ENCODE measurements at regions not wholly inside any gene's neighbourhood (a gene's known extent, or its start where the extent isn't known, plus 50 kb on each side); places are given as distances from the start of the nearest gene placed in this dataset.
A peak's percentile ranks its signal among the peaks of the same experiment; 100 is the strongest.

- peak; percentile 73 for DNase-seq
These were observed 183.2 kb upstream of the JARID2 start for GRCh38 chr6:15062516-15063252.

- DNase-seq, result peak; percentile 92
These were observed 182.5 kb upstream of the JARID2 start for GRCh38 chr6:15063253-15063853.

- no peak for DNase-seq
These were observed 180.4 kb upstream of the JARID2 start for GRCh38 chr6:15065261-15065989.

DNA sequence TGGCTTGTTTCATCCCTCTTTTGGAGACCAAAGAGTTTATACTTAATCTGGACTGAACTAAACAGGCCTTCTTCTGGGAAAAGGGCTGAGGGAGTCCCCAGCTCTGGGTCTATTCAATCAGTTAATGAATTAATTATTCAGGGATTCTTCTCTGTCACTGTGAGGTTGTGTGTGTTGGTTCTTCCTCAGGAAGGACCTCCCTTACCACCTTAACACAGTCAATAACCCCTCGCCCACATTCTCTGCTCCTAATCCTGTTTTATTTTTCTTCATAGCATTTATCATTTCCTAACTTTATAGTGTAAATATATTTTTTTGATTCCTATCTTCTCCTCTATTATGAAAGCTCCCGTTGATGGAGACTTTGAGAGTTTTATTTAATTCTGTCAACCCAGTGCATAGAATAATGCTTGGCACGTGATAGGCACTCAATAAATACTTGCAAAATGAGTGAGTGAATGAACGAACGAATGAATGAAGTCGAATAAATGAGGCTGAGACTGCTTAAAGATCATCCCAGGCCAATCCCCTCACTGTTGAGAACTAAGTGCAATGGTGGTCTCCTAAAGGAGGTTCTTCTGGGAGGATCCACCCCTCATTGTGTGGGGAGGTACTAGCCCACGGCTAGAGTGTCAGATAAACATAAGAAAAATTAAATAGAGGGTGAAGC is 179.6 kb upstream of the JARID2 start:
- DNase-seq, result no peak

GRCh38 chr6:15073344-15073789 is 172.5 kb upstream of the JARID2 start:
- DNase-seq, result no peak

- no peak for DNase-seq
These were observed 171.9 kb upstream of the JARID2 start for GRCh38 chr6:15073883-15074465.

GRCh38 chr6:15074806-15075205 is 171.1 kb upstream of the JARID2 start:
- DNase-seq, result no peak

GRCh38 chr6:15076565-15076964 is 169.3 kb upstream of the JARID2 start:
- DNase-seq, result no peak

GRCh38 chr6:15077006-15077405 is 168.9 kb upstream of the JARID2 start:
- no peak for DNase-seq

GRCh38 chr6:15077961-15078360 is 167.9 kb upstream of the JARID2 start:
- DNase-seq, result no peak

DNA sequence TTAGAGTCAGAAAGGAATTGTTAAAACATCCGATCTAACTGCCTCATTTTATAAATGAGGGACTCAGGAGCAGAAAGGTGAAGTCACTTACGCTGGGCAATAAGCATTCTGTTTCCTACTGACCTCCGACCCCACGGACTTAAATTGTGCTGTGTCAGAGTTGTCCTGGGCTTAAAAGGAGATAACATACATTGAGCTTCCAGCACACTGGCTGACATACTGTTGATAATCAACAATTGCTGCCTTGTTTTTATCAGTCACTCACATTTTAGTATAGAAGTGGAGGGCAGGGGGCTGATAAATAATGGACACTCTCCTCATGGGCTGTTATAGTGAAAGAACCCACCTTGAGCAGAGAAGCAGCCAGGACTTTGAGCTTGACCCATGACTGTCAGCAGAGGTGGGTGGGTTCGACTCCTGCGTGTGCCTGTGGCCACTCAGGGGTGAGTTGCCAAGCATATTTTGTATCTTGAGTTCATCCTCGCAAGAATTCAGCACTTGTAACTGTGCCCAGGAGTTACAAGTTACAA is 166.5 kb upstream of the JARID2 start:
- DNase-seq, result no peak

GRCh38 chr6:15080895-15081294 is 165.0 kb upstream of the JARID2 start:
- DNase-seq, result no peak

DNA sequence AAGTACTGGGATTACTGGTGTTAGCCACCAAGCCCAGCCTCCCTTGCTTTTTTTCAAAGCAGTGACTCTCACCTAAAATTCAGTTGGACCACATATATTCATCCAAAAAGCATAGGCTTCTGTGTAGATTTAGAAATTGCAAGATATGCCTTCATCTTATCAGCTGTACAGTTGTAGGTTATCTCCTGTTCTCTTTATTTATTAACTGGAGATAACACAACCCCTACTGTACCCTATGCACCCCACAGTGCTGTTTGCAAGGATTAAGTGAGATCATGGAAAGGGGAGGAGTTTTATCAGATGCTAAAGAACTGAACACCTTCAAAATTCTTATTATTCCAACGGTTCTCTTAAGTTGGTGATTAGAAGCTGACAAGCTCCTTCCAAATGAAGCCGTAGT is 164.4 kb upstream of the JARID2 start:
- no peak for DNase-seq

- DNase-seq, result no peak
These were observed 163.2 kb upstream of the JARID2 start for GRCh38 chr6:15082708-15083107.

DNA sequence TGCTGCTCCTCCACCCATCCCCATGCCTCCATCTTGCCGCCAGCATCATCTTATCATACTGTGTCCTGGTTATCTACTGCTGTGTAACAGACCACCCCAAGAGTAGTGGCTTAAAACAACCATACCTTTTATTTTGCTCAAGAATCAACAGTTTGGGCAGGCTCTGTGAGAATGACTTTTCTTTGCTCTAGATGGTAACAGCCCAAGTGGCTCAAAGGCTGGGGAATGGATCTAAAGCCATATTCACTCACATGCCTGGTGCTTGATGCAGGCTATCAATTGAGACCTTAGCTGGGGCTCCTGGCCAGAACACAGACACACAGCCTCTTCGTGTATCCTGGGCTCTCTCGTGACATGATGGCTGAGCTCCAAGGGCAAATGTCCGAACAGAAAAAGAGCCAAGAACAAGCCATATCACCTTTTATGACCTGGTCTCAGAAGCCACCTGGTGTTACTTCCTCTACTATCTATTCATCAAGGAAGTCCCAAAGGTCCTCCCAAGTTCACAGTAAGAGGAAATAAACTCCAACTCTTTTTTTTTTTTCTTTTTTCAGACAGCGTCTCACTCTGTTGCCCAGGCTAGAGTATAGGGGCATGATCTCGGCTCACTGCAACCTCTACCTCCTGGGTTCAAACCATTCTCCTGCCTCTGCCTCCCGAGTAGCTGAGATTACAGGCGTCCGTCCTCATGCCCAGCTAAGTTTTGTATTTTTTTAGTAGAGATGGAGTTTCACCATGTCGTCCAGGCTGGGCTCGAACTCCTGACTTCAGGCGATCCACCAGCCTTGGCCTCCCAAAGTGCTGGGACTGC is 159.3 kb upstream of the JARID2 start:
- DNase-seq, result no peak

DNA sequence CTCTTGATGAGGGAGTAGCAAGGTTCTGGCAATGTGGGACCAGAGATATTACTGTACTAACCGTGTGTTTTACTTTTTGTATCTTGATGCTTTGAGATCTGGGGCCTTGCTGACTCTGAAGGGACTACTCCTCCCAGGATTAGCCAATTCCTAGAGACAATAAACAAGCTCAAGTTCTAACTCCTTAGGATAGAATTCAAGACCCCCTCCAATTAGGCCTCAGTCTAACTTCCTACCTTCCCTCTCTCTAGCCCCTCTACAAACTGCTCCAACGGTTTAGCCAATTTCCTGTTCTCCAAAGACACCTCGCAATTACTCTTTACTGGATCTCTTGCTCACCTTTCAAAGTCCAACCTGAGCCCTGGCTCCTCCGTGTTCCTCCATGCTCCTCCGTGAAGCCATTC is 158.7 kb upstream of the JARID2 start:
- no peak for DNase-seq

DNA sequence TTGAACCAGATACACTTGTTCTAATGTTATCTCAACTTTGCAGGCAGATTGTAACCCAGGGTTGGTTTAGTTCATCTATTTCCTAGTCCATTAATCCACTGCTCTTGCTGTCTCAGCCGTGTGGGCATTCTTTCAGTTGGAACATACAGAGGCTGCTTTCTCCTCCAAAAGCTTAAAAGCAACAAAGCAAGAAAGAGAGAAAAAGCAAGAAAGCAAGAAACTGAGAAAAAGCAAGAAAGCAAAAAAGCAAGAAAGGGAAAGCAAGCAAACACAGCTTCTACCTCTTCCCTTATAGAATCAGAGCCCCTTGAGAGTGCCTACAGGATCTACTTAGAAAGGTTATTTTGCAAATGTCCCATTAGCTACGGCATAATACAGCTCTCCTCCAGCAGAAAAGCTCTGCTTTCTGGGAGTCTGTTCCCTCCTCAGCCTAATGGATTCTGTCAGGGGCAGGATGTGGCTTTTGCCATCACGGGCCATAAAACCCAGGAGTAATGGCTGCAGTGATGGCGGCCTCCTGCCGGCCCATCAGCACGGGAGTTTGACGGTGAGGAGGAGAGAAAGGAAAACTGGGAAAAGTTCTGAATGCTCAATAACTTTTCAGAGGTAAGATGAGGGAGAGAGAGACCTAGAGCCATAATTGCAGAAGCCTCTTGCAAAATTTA is 156.8 kb upstream of the JARID2 start:
- DNase-seq, result no peak

GRCh38 chr6:15089569-15090144 is 156.2 kb upstream of the JARID2 start:
- peak; percentile 45 for DNase-seq

GRCh38 chr6:15090145-15090579 is 155.7 kb upstream of the JARID2 start:
- DNase-seq, result peak; percentile 64

DNA sequence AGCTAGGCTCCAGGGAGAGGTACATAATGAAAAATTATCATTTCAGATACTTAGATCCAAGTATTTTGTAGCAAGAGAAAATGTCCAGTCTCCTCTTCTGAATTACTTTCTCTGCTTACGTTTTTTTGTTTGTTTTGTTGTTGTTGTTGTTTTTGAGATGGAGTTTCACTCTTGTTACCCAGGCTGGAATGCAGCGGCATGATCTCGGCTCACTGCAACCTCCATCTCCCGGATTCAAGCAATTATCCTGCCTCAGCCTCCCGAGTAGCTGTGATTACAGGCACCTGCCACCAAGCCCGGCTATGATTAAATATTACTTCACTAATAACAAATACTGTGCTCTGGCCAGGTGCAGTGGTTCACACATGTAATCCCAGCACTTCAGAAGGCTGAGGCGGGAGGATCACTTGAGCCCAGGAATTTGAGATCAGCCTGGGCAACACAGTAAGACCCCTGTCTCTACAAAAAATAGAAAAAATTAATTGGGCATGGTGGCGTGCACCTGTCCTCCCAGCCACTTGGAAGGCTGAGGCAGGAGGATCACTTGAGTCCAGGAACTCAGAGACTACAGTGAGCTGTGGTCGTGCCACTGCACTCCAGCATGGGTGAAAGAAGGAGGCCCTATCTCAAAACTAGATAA is 155.0 kb upstream of the JARID2 start:
- no peak for DNase-seq

Measured in suppressor macrophage treated with lipopolysaccharide for 4 hours (primary cell).